ENCODE measurements at regions not wholly inside any gene's neighbourhood (a gene's known extent, or its start where the extent isn't known, plus 50 kb on each side); places are given as distances from the start of the nearest gene placed in this dataset.

DNA sequence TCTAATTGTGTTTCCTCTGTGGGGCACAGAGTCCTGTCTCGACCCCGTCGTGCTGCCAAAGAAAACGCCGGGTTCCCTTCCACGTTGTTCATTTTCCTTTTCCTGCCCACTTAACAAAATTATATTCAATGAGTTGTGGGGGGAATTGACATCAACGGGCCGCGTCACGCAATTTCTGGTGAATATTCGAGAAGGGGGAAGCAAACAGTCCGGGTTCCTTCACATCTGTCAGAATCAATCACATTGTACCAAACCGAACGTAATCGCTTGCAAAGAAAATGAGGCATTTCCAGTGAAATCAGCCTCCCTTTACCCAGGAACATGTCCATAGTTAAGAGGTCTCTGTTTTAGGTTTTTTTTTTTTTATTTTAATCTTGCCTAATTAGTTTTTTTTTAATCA lies 243.5 kb downstream of the SHOX start:
- TF ChIP-seq KLF10 (CRISPR knock-in tag; IDR thresholded peaks at IDR 0.05) (no peak), PRPF4 (IDR thresholded peaks at IDR 0.05; ENCODE audit: insufficient read depth, low read depth, low read length, poor library complexity, severe bottlenecking) (no peak)
